Urinary bladder (tissue), 3 donors: ENCODE measurements at regions not wholly inside any gene's neighbourhood (a gene's known extent, or its start where the extent isn't known, plus 50 kb on each side); places are given as distances from the start of the nearest gene placed in this dataset.

Source experiments
- DNase-seq: peaks from one replicate; pipeline ENCODE4 v3.0.0-alpha.2; 2015; ENCODE audit errors: extremely low spot score
- H3K27ac ChIP-seq: one replicate; pipeline ENCODE4 v1.5.1; 2013; ENCODE audit warnings: low read depth, mild to moderate bottlenecking, moderate library complexity
- H3K36me3 ChIP-seq: one replicate; pipeline ENCODE4 v1.6.1; 2013; ENCODE audit warnings: mild to moderate bottlenecking, moderate library complexity; ENCODE audit not compliant: insufficient read depth
- H3K4me1 ChIP-seq: one replicate; pipeline ENCODE4 v1.6.1; 2013; ENCODE audit warnings: mild to moderate bottlenecking, moderate library complexity; ENCODE audit not compliant: insufficient read depth
- H3K4me3 ChIP-seq: one replicate; pipeline ENCODE4 v1.5.1; 2013; ENCODE audit warnings: low read depth, low read length
- WGBS: extraction: QIAGEN DNeasy Blood & Tissue Kit; methylation state at CpG from one replicate; pipeline ENCODE4 v1.1.7; 2013; 5-methylcytosine and 5-hydroxymethylcytosine counted together
- donor health status: healthy with polysubstance abuse.
- donor health status: healthy.

GRCh38 chr13:29959086-29959485 is 108.7 kb upstream of the UBL3 start:
- 79% methylated on average over 1 of the region's 1 CpG for WGBS
- H3K4me3 ChIP-seq = no peak overlapping the region
- no peaks in the 10 kb centered on the region for H3K4me1 ChIP-seq
- H3K27ac ChIP-seq = no peak overlapping the region
- no peak for DNase-seq
- H3K36me3 ChIP-seq = no peaks in the 10 kb centered on the region

- H3K27ac ChIP-seq = no peak overlapping the region
- WGBS = 96% methylated on average over 3 of the region's 3 CpGs
- no peaks in the 10 kb centered on the region for H3K36me3 ChIP-seq
- H3K4me3 ChIP-seq = no peak overlapping the region
- DNase-seq = no peak
- no peaks in the 10 kb centered on the region for H3K4me1 ChIP-seq
These were observed 108.1 kb upstream of the UBL3 start for GRCh38 chr13:29958476-29958875.

GRCh38 chr13:29957320-29957719 is 106.9 kb upstream of the UBL3 start:
- no peak overlapping the region for H3K27ac ChIP-seq
- H3K4me3 ChIP-seq = no peak overlapping the region
- no peaks in the 10 kb centered on the region for H3K36me3 ChIP-seq
- H3K4me1 ChIP-seq = no peaks in the 10 kb centered on the region
- 25% methylated on average over 8 of the region's 8 CpGs for WGBS
- DNase-seq = no peak

- Histone ChIP-seq H3K4me3 (no peak overlapping the region), H3K4me1 (no peaks in the 10 kb centered on the region), H3K36me3 (no peaks in the 10 kb centered on the region), H3K27ac (no peak overlapping the region)
- DNase-seq = no peak
- 26% methylated on average over 4 of the region's 4 CpGs for WGBS
These were observed 106.4 kb upstream of the UBL3 start for GRCh38 chr13:29956853-29957252.

DNA sequence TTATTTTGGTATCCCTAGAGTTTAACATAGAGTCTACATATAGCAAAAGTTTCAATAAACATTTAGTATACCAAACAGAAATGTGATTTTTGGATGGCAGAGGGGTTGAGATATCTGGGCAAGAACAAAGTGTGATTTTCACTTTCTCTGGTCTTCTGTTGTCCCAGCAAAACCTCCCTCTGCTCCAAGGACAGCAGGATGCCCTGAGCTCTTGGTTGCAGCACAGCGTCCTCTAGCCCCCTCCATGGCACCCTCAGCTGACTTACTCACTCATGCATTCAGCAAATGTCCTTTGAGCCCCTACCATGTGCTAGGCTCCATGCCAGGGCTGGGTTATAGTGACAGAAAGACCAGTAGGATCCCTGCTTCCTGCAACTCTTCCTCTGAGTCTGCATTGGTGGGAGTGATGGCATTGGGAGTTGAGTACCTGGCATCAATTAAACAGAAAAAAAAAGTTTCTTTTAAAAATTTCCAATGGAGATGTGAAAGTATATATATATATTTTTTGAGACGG is 104.8 kb upstream of the UBL3 start:
- WGBS = 91% methylated on average over 2 of the region's 2 CpGs
- no peak for DNase-seq
- H3K27ac ChIP-seq = no peak overlapping the region
- no peaks in the 10 kb centered on the region for H3K4me1 ChIP-seq
- no peaks in the 10 kb centered on the region for H3K36me3 ChIP-seq
- H3K4me3 ChIP-seq = no peak overlapping the region

DNA sequence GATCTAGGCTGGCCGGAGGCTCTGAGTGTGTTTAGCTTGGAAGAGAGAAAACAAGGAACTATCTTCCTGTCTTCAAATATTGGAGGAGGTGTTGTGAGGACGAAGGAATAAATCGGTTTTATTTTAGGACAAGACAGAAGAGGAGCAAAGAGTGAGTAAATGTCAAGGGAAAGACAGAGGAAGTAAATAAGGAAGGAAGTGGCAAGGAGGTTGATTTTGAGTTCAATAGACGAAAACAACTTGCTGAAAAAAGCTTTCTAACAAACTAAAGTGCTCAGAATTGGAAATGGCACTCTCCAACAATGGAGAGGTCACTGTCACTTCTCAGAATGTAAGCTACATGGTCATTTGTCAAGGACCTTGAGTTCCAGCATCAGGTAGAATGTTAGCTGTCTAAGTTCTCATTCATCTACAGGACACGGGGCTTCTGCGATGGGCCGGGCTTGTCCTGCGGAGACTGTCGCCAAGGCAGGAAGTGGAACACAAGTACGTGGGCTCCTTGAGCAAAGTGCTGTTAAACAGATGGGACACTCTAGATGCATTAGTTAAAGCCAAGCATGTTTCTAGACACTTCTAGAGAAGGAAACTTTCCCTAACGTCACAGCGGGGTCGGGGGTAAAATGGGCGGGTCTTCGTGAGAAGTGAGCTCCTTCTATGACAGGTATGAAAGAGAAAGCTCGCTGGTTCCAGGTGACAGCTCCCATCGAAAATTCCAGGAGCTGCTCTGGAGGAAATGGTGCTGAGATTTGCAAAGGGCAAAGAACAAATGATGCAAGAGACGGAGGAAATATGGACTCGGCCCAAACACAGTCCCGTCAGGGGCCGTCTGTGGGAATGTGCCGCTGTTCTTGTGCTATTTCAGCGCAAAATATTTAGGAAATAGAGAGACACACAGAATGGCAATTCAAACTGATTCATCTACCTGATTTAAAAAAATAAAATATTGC is 103.9 kb upstream of the UBL3 start:
- no peak for DNase-seq
- H3K4me3 ChIP-seq = no peak overlapping the region
- H3K36me3 ChIP-seq = no peaks in the 10 kb centered on the region
- H3K4me1 ChIP-seq = no peaks in the 10 kb centered on the region
- 82% methylated on average over 23 of the region's 23 CpGs for WGBS
- no peak overlapping the region for H3K27ac ChIP-seq

GRCh38 chr13:29953542-29953941 is 103.1 kb upstream of the UBL3 start:
- DNase-seq = no peak
- no peaks in the 10 kb centered on the region for H3K36me3 ChIP-seq
- no peak overlapping the region for H3K4me3 ChIP-seq
- H3K4me1 ChIP-seq = no peaks in the 10 kb centered on the region
- H3K27ac ChIP-seq = no peak overlapping the region
- 84% methylated on average over 8 of the region's 8 CpGs for WGBS

DNA sequence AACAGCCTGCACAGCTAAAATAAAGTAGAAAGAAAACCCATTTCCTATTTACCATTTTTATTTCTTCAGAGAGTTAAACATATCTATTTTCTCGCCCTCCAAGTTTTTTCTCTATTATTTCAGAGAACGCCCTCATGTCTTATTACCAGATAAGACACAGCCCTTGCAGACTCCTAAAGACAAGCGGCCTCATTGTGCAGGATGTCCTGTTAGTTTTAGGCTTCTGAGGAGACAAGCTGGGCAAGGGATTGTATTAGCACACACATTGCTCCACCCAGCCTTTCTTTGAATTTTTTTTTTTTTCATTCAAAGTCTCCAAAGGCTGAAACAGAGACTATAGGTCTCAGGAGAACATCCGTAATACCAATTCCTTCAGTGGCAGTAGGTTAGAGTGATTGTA is 101.8 kb upstream of the UBL3 start:
- no peaks in the 10 kb centered on the region for H3K4me1 ChIP-seq
- no peaks in the 10 kb centered on the region for H3K36me3 ChIP-seq
- H3K4me3 ChIP-seq = no peak overlapping the region
- H3K27ac ChIP-seq = no peak overlapping the region
- no peak for DNase-seq
- 85% methylated on average over 4 of the region's 4 CpGs for WGBS

GRCh38 chr13:29948791-29949190 is 98.4 kb upstream of the UBL3 start:
- Histone ChIP-seq H3K4me1 (no peaks in the 10 kb centered on the region), H3K4me3 (no peak overlapping the region), H3K36me3 (no peaks in the 10 kb centered on the region), H3K27ac (no peak overlapping the region)
- 64% methylated on average over 8 of the region's 8 CpGs for WGBS
- no peak for DNase-seq

DNA sequence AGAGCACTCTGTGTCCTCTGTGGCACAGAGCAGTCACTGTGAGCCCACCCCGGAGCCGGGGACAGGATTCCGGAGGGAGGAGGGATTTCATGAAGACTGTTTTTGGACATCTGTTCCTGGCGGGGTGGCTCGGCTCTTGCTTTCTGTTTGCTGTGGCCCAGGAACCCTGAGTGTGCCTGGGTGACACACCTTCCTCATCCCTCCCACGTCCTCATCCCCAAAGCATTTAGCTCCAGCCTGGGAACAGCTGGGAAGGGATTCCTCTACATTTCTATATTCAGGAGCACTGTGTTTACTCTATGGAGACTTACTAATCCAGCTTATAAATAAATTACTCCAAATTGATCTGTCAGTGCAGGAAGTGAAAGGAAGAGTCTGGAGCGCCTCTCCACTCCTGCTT is 97.8 kb upstream of the UBL3 start:
- H3K4me1 ChIP-seq = no peaks in the 10 kb centered on the region
- H3K4me3 ChIP-seq = no peak overlapping the region
- no peaks in the 10 kb centered on the region for H3K36me3 ChIP-seq
- no peak for DNase-seq
- no peak overlapping the region for H3K27ac ChIP-seq
- 43% methylated on average over 7 of the region's 7 CpGs for WGBS

- H3K4me3 ChIP-seq = no peak overlapping the region
- no peak for DNase-seq
- 94% methylated on average over 11 of the region's 11 CpGs for WGBS
- H3K36me3 ChIP-seq = no peaks in the 10 kb centered on the region
- H3K4me1 ChIP-seq = no peaks in the 10 kb centered on the region
- no peak overlapping the region for H3K27ac ChIP-seq
These were observed 97.4 kb upstream of the UBL3 start for GRCh38 chr13:29947839-29948238.

DNA sequence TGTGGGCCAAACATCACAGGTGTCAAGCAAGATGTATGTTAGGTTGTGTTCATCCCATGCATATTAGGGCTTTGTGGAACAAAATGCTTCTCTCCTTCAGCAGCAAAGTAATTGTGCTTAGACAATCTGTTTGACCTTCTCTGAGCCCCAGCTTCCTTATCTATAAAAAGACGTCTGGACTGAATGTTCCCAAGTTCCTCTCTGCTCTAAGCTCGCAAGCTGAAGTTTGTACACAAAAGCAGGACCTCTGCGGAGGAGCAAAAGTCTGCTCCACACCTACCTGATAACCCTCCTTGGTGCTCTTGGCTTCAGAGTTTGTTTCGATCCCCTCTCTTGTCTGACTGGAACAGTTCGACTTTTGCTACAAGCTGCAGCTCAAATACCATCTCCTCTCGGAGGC is 95.7 kb upstream of the UBL3 start:
- no peak for DNase-seq
- 66% methylated on average over 6 of the region's 6 CpGs for whole genome bisulfite sequencing
- Histone ChIP-seq H3K27ac (no peak overlapping the region), H3K36me3 (no peaks in the 10 kb centered on the region), H3K4me1 (no peaks in the 10 kb centered on the region), H3K4me3 (no peak overlapping the region)

DNA sequence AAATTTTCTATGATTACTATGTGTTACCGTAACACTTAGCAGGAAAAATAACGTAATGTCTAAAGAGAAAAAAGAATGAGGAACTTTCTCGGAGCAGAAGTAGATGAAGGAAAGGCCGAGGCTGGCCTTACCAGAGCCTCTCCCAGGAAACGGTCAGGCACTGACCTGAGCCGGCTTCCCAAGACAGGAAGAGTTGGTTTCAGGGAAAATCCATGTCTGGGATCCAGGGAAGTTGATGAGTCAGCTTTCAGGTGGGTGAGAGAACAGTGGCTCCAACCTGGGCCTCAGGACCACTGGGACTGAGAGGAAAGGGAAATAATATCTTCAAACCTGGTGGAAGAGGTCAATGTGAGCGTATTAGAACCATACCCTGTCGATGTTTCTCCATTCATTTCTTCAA is 93.3 kb upstream of the UBL3 start:
- Histone ChIP-seq H3K4me1 (no peaks in the 10 kb centered on the region), H3K36me3 (no peaks in the 10 kb centered on the region), H3K4me3 (no peak overlapping the region), H3K27ac (no peak overlapping the region)
- 84% methylated on average over 8 of the region's 8 CpGs for WGBS
- no peak for DNase-seq

DNA sequence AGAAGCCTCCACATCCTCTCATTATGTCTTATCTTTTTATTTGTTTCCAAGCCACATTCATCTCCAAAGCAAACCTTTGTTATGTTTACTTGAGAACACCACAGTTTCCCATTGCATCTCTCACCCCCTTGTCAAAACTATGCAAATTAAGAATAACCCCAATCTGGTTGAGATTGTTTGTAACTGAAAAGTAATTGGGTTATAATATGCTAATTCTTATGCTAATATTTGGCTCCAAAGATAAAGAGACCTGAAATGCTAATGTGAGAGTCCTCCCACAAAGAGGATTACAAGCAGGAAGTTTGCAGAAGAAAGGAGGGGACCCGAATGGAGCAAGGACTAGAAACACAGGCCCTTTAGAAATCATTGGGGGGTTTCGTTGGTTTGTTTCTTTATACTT is 92.9 kb upstream of the UBL3 start:
- DNase-seq = no peak
- no peak overlapping the region for H3K27ac ChIP-seq
- 59% methylated on average over 2 of the region's 2 CpGs for WGBS
- no peaks in the 10 kb centered on the region for H3K36me3 ChIP-seq
- no peak overlapping the region for H3K4me3 ChIP-seq
- H3K4me1 ChIP-seq = no peaks in the 10 kb centered on the region
